Endothelial cell of hepatic sinusoid (primary cell): ENCODE measurements at regions not wholly inside any gene's neighbourhood (a gene's known extent, or its start where the extent isn't known, plus 50 kb on each side); places are given as distances from the start of the nearest gene placed in this dataset.

ENCODE experiments used
- in situ Hi-C: cut with HindIII; loops from 2 replicates; pipeline ENCODE4 v1.10.0; 2017; ENCODE audit warnings: low sequenced_read_pairs

- in situ Hi-C loops = loop anchor here (5.0 kb wide), 1 partner anchor 80 kb away; no protein-coding TSS in a partner anchor
These were observed 124.9 kb upstream of the ARID1B start for GRCh38 chr6:156652231-156652750.

GRCh38 chr6:156651486-156651885 lies 125.7 kb upstream of the ARID1B start:
- in situ Hi-C loops = loop anchor here (5.0 kb wide), 1 partner anchor 81 kb away; no protein-coding TSS in a partner anchor

GRCh38 chr6:156650896-156651390 lies 126.2 kb upstream of the ARID1B start:
- in situ Hi-C loops = loop anchor here (5.0 kb wide), 1 partner anchor 81 kb away; no protein-coding TSS in a partner anchor

- in situ Hi-C loops = no loop called here
These were observed 128.6 kb upstream of the ARID1B start for GRCh38 chr6:156648616-156649015.

GRCh38 chr6:156647991-156648390 lies 129.2 kb upstream of the ARID1B start:
- in situ Hi-C loops = no loop called here

GRCh38 chr6:156647140-156647784 lies 129.9 kb upstream of the ARID1B start:
- in situ Hi-C loops = no loop called here

GRCh38 chr6:156646496-156646895 lies 130.7 kb upstream of the ARID1B start:
- in situ Hi-C loops = no loop called here

- in situ Hi-C loops = no loop called here
These were observed 132.1 kb upstream of the ARID1B start for GRCh38 chr6:156645097-156645496.

GRCh38 chr6:156639009-156639721 lies 138.0 kb upstream of the ARID1B start:
- in situ Hi-C loops = no loop called here

GRCh38 chr6:156638581-156638980 lies 138.6 kb upstream of the ARID1B start:
- in situ Hi-C loops = no loop called here

GRCh38 chr6:156634951-156635371 lies 142.2 kb upstream of the ARID1B start:
- in situ Hi-C loops = no loop called here

- in situ Hi-C loops = no loop called here
These were observed 143.1 kb upstream of the ARID1B start for GRCh38 chr6:156634048-156634447.

GRCh38 chr6:156633291-156633690 lies 143.9 kb upstream of the ARID1B start:
- in situ Hi-C loops = no loop called here

GRCh38 chr6:156630613-156631302 lies 146.4 kb upstream of the ARID1B start:
- in situ Hi-C loops = no loop called here

- in situ Hi-C loops = no loop called here
These were observed 148.4 kb upstream of the ARID1B start for GRCh38 chr6:156628805-156629204.

- in situ Hi-C loops = no loop called here
These were observed 149.7 kb upstream of the ARID1B start for GRCh38 chr6:156627524-156627923.

- in situ Hi-C loops = no loop called here
These were observed 155.0 kb upstream of the ARID1B start for GRCh38 chr6:156622185-156622584.

GRCh38 chr6:156620331-156620730 lies 156.8 kb upstream of the ARID1B start:
- in situ Hi-C loops = no loop called here

- in situ Hi-C loops = no loop called here
These were observed 158.5 kb upstream of the ARID1B start for GRCh38 chr6:156618600-156619205.

GRCh38 chr6:156617941-156618340 lies 159.2 kb upstream of the ARID1B start:
- in situ Hi-C loops = no loop called here

- in situ Hi-C loops = no loop called here
These were observed 159.8 kb upstream of the ARID1B start for GRCh38 chr6:156617376-156617775.
